Nephron (organoid): ENCODE measurements at regions not wholly inside any gene's neighbourhood (a gene's known extent, or its start where the extent isn't known, plus 50 kb on each side); places are given as distances from the start of the nearest gene placed in this dataset.
A peak's percentile ranks its signal among the peaks of the same experiment; 100 is the strongest.

Source experiments
- H3K27ac Mint-ChIP-seq, 3 experiments: 2 replicates each; pipeline ENCODE4 v1.8.0; 2020; ENCODE audit warnings: mixed read lengths in 3 of 3, mild to moderate bottlenecking in 2 of 3, moderate library complexity in 1 of 3
- H3K27me3 Mint-ChIP-seq: 2 replicates; pipeline ENCODE4 v1.8.0; 2021; ENCODE audit warnings: low read depth, mild to moderate bottlenecking, moderate library complexity, mixed read lengths
- H3K36me3 Mint-ChIP-seq: 2 replicates; pipeline ENCODE4 v1.8.0; 2020; ENCODE audit warnings: low read depth, mixed read lengths
- H3K4me1 Mint-ChIP-seq: 2 replicates; pipeline ENCODE4 v1.8.0; 2020; ENCODE audit warnings: mixed read lengths
- H3K4me3 Mint-ChIP-seq, 3 experiments: 2 replicates each; pipeline ENCODE4 v1.8.0; 2020; ENCODE audit warnings: mild to moderate bottlenecking in 3 of 3, mixed read lengths in 3 of 3, moderate library complexity in 2 of 3
- H3K9me3 Mint-ChIP-seq: 2 replicates; pipeline ENCODE4 v1.8.0; 2020; ENCODE audit warnings: mixed read lengths
- TF ChIP-seq, protein P1 (sequence below), 3 experiments: fragments of 200-600 bp; sonication (generic); IDR thresholded peaks; one replicate each; pipeline ENCODE4 v1.5.0; 2021; ENCODE audit warnings: antibody characterized with exemption in 3 of 3; ENCODE audit not compliant: unreplicated experiment in 3 of 3

DNA sequence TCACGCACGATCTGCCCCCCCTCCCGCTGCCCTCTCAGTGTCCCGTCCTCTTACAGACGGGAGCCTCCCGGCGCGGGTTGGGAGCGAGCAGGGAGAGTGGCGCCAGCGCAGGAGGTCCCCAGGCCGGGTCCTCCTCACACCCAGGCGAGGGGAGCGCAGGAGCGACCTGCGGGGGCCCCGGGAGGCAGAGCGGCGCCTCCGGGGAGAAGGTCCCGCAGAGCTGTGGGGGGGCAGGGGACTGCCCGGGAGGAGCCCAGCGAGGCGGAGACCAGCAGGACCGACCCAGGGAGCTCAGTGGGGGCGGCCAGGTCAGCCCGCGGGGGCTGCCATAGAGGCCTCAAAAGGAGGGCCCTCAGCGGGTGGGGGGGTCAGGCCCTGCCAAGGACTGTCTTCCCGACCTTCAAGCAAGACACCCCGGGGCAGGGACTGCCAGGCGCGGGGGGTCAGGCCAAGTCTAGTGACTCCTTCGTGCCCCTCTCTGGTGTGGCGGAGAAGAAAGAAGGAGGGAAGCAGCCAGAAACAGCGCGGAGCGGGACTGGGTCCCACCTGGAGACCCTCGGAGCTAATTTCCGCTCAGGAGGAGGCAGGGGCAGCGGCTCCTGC lies 123.3 kb upstream of the ERCC6L2 start:
- peaks cover 5% of the 10 kb centered on the region for H3K27me3 Mint-ChIP-seq
- peaks cover 51% of the 10 kb centered on the region for H3K4me1 Mint-ChIP-seq
- TF ChIP-seq, protein P1, sequence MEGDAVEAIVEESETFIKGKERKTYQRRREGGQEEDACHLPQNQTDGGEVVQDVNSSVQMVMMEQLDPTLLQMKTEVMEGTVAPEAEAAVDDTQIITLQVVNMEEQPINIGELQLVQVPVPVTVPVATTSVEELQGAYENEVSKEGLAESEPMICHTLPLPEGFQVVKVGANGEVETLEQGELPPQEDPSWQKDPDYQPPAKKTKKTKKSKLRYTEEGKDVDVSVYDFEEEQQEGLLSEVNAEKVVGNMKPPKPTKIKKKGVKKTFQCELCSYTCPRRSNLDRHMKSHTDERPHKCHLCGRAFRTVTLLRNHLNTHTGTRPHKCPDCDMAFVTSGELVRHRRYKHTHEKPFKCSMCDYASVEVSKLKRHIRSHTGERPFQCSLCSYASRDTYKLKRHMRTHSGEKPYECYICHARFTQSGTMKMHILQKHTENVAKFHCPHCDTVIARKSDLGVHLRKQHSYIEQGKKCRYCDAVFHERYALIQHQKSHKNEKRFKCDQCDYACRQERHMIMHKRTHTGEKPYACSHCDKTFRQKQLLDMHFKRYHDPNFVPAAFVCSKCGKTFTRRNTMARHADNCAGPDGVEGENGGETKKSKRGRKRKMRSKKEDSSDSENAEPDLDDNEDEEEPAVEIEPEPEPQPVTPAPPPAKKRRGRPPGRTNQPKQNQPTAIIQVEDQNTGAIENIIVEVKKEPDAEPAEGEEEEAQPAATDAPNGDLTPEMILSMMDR (IDR thresholded peaks at IDR 0.05; ENCODE audit: unreplicated experiment in 3 of 3) = no peak
- no peaks in the 10 kb centered on the region for H3K9me3 Mint-ChIP-seq
- peak overlapping the region in 1 of 3 experiments; percentile 97 for H3K27ac Mint-ChIP-seq
- H3K36me3 Mint-ChIP-seq = no peaks in the 10 kb centered on the region
- peak overlapping the region in 1 of 3 experiments; percentile 37 for H3K4me3 Mint-ChIP-seq

DNA sequence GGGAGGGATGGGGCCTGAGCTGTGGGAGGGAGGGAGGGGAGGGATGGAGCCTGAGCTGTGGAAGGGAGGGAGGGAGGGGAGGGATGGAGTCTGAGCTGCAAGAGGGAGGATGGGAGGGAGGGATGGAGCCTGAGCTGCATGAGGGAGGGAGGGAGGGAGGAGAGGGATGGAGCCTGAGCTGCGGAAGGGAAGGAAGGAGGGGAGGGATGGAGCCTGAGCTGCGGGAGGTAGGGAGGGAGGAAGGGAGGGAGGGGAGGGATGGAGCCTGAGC lies 124.0 kb upstream of the ERCC6L2 start:
- H3K4me1 Mint-ChIP-seq = peaks cover 46% of the 10 kb centered on the region
- H3K27me3 Mint-ChIP-seq = peaks cover 5% of the 10 kb centered on the region
- no peaks in the 10 kb centered on the region for H3K9me3 Mint-ChIP-seq
- H3K36me3 Mint-ChIP-seq = no peaks in the 10 kb centered on the region
- H3K27ac Mint-ChIP-seq = no peak overlapping the region
- TF ChIP-seq, protein P1 (IDR thresholded peaks at IDR 0.05; ENCODE audit: unreplicated experiment in 3 of 3) = no peak
- H3K4me3 Mint-ChIP-seq = no peak overlapping the region

DNA sequence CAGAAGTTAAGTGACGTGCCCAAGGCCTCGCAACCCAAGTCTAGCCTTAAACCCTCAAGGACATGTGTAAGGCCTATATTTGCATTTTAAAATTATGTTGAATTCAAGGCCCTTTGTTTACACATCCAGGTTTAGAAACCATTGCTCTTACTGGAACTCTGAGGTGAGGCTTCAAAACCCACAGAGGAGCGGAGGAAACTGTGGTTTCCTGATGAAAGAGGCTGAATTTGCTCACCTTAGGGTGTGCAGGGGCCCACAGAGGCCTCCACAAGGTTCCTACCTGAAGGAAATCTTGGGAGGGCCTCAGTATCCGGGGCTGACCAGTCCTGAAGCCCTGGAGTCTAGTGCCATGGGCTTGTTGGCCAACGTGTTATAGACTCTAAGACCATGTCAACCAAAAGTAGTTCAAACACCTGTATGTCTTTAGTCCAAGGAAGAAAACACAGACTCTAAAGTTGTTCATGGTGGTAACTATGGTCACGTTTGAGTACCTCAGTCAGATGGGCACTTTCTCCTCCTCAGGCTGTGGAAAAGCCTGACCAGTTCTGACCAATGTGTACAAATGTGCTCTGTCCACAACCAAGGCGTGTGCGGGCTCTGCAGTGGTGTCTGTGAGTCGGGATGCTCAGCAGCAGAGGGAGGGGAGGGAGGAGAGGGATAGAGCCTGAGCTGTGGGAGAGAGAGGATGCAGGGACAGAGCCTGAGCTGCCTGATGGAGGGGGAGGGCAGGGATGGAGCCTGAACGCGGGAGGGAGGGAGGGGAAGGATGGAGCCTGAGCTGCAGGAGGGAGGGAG lies 124.6 kb upstream of the ERCC6L2 start:
- TF ChIP-seq, protein P1 (IDR thresholded peaks at IDR 0.05; ENCODE audit: unreplicated experiment in 3 of 3) = no peak
- Mint-ChIP-seq H3K36me3 (no peaks in the 10 kb centered on the region), H3K27ac (no peak overlapping the region), H3K27me3 (peaks cover 5% of the 10 kb centered on the region), H3K9me3 (no peaks in the 10 kb centered on the region), H3K4me1 (peaks cover 44% of the 10 kb centered on the region), H3K4me3 (no peak overlapping the region)

DNA sequence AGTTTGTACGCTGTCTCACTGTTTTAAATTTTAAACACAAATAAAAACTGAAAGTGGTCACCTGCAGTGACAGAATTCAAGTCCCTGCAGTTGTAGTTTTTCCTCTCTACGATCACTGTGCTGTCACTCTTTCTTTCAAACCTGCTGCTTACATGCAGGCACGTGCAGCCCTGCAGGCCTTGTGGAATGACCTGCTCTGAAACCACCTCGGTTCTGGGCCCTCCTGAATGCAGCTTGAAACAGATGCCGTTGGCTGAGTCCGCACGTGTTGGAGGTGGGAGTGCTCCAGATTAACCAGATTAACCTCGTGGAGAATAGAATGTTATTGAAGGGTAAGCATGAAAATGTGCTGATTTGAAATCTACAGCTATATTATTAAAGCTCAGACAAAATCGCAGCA lies 126.0 kb upstream of the ERCC6L2 start:
- Mint-ChIP-seq H3K27me3 (peaks cover 5% of the 10 kb centered on the region), H3K9me3 (no peaks in the 10 kb centered on the region), H3K4me3 (no peak overlapping the region), H3K4me1 (peaks cover 30% of the 10 kb centered on the region), H3K27ac (peak overlapping the region in 1 of 3 experiments; percentile 15), H3K36me3 (no peaks in the 10 kb centered on the region)
- TF ChIP-seq, protein P1 (IDR thresholded peaks at IDR 0.05; ENCODE audit: unreplicated experiment in 3 of 3) = no peak

DNA sequence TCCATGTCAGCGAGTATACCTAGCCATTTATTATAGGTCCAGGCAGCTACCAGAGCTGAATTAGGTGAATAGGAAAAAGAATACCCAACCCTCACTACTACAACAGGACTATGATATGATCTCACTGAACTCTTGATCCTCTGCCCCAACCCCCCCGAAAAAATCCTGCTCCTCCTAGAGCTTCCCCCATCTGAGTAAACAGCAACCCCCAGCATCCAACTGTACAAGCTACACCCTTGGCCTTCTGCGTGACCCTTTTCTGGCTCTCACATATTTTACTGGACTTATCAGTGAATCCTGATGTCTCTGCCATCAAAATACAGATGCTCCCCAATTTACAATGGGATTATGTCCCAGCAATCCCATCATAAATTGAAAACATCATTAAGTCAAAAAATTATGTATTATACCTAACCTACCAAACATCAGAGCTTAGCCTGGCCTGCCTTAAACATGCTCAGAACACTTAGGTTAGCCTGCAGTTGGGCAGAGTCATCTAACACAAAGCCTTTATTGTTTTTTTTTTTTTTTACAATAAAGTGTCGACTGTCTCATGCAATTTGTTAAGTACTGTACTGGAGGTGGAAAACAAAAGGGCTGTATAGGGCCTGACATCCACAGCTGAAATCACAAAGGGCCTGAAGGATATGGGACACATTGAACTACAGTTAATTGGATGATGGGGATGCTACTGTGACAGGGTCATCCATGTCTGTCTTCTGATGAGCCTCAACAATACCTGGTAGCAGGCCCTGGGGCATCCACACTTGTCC lies 128.9 kb upstream of the ERCC6L2 start:
- H3K9me3 Mint-ChIP-seq = no peaks in the 10 kb centered on the region
- peaks cover 5% of the 10 kb centered on the region for H3K27me3 Mint-ChIP-seq
- no peak overlapping the region for H3K27ac Mint-ChIP-seq
- H3K4me3 Mint-ChIP-seq = no peak overlapping the region
- peaks cover 14% of the 10 kb centered on the region for H3K4me1 Mint-ChIP-seq
- TF ChIP-seq, protein P1 (IDR thresholded peaks at IDR 0.05; ENCODE audit: unreplicated experiment in 3 of 3) = no peak
- no peaks in the 10 kb centered on the region for H3K36me3 Mint-ChIP-seq
